Activated T-cell treated with anti-CD3 and anti-CD28 coated beads for 4 hours (primary cell): ENCODE measurements at regions not wholly inside any gene's neighbourhood (a gene's known extent, or its start where the extent isn't known, plus 50 kb on each side); places are given as distances from the start of the nearest gene placed in this dataset.

Experiments
- DNase-seq: peaks from one replicate; pipeline ENCODE4 v3.0.0-alpha.2; 2020

GRCh38 chr18:78001811-78002210 lies 752.2 kb downstream of the GALR1 start:
- no peak for DNase-seq

GRCh38 chr18:78006006-78006773 lies 756.5 kb downstream of the GALR1 start:
- no peak for DNase-seq

- DNase-seq: no peak
These were observed 757.2 kb downstream of the GALR1 start for GRCh38 chr18:78006774-78007260.

- no peak for DNase-seq
These were observed 760.7 kb downstream of the GALR1 start for GRCh38 chr18:78010363-78010762.

- no peak for DNase-seq
These were observed 768.2 kb downstream of the GALR1 start for GRCh38 chr18:78017869-78018268.

GRCh38 chr18:78021196-78021595 lies 771.5 kb downstream of the GALR1 start:
- no peak for DNase-seq

GRCh38 chr18:78031589-78031988 lies 781.9 kb downstream of the GALR1 start:
- DNase-seq: no peak

- DNase-seq: no peak
These were observed 782.3 kb downstream of the GALR1 start for GRCh38 chr18:78031991-78032390.

GRCh38 chr18:78032574-78032973 lies 782.9 kb downstream of the GALR1 start:
- no peak for DNase-seq

GRCh38 chr18:78034755-78035154 lies 785.1 kb downstream of the GALR1 start:
- no peak for DNase-seq

- DNase-seq: no peak
These were observed 791.6 kb downstream of the GALR1 start for GRCh38 chr18:78041218-78041617.

- DNase-seq: no peak
These were observed 797.0 kb downstream of the GALR1 start for GRCh38 chr18:78046631-78047030.

- DNase-seq: no peak
These were observed 799.6 kb downstream of the GALR1 start for GRCh38 chr18:78049281-78049680.

GRCh38 chr18:78054801-78055200 lies 805.2 kb downstream of the GALR1 start:
- no peak for DNase-seq

GRCh38 chr18:78056011-78056410 lies 806.4 kb downstream of the GALR1 start:
- DNase-seq: no peak

GRCh38 chr18:78069784-78070664 lies 820.4 kb downstream of the GALR1 start:
- DNase-seq: no peak

- no peak for DNase-seq
These were observed 821.6 kb downstream of the GALR1 start for GRCh38 chr18:78071166-78071710.

GRCh38 chr18:78071776-78072175 lies 822.1 kb downstream of the GALR1 start:
- DNase-seq: no peak

GRCh38 chr18:78072375-78072774 lies 822.7 kb downstream of the GALR1 start:
- DNase-seq: no peak

- no peak for DNase-seq
These were observed 823.6 kb downstream of the GALR1 start for GRCh38 chr18:78073275-78073674.

GRCh38 chr18:78074400-78075020 lies 824.9 kb downstream of the GALR1 start:
- DNase-seq: no peak

- DNase-seq: no peak
These were observed 830.4 kb downstream of the GALR1 start for GRCh38 chr18:78080081-78080480.

GRCh38 chr18:78080761-78081160 lies 831.1 kb downstream of the GALR1 start:
- DNase-seq: no peak
